ENCODE measurements at regions not wholly inside any gene's neighbourhood (a gene's known extent, or its start where the extent isn't known, plus 50 kb on each side); places are given as distances from the start of the nearest gene placed in this dataset.

GRCh38 chr2:7102826-7103225 is 185.6 kb downstream of the RNF144A start:
- Histone ChIP-seq H3K36me3 (no peaks in the 10 kb centered on the region), H3K4me1 (no peaks in the 10 kb centered on the region), H3K27ac (no peak overlapping the region), H3K4me3 (no peak overlapping the region), H3K9me3 (no peaks in the 10 kb centered on the region), H3K27me3 (no peaks in the 10 kb centered on the region)
- WGBS, 2 donors (ENCODE audit: low coverage in 1 of 2), result 88 to 100% methylated on average over 4 of the region's 4 CpGs
- TF ChIP-seq POLR2AphosphoS5 (IDR thresholded peaks at IDR 0.05) (no peak), EP300 (IDR thresholded peaks at IDR 0.05; ENCODE audit: low read depth) (no peak), POLR2A (IDR thresholded peaks at IDR 0.05) (no peak), CTCF (IDR thresholded peaks at IDR 0.05) (no peak)
- intact Hi-C loops (cut with DNase I; ENCODE audit: low total_unique reads) (no loop called here), in situ Hi-C loops (cut with MboI; ENCODE audit: low pct_ligation_motif_present in 1 of 4, low pct_unique_long_range_greater_than_20kb in 1 of 4, low sequenced_read_pairs in 3 of 4) (no loop called here)
- DNase-seq, result no peak

- H3K9me3 ChIP-seq, result no peaks in the 10 kb centered on the region
- no peaks in the 10 kb centered on the region for H3K36me3 ChIP-seq
- intact Hi-C loops (cut with DNase I; ENCODE audit: low total_unique reads), result no loop called here
- DNase-seq, result no peak
- TF ChIP-seq CTCF (IDR thresholded peaks at IDR 0.05) (no peak), POLR2A (IDR thresholded peaks at IDR 0.05) (no peak), EP300 (IDR thresholded peaks at IDR 0.05; ENCODE audit: low read depth) (no peak), POLR2AphosphoS5 (IDR thresholded peaks at IDR 0.05) (no peak)
- H3K27ac ChIP-seq, result no peak overlapping the region
- in situ Hi-C loops (cut with MboI; ENCODE audit: low pct_ligation_motif_present in 1 of 4, low pct_unique_long_range_greater_than_20kb in 1 of 4, low sequenced_read_pairs in 3 of 4), result no loop called here
- no peak overlapping the region for H3K4me3 ChIP-seq
- 74 to 86% methylated on average over 4 to 13 of the region's 13 CpGs for WGBS, 2 donors (ENCODE audit: low coverage in 1 of 2)
- no peaks in the 10 kb centered on the region for H3K4me1 ChIP-seq
- no peaks in the 10 kb centered on the region for H3K27me3 ChIP-seq
Observed at GRCh38 chr2:7108792-7109532, 191.8 kb downstream of the RNF144A start.

- intact Hi-C loops (cut with DNase I; ENCODE audit: low total_unique reads), result no loop called here
- Histone ChIP-seq H3K4me1 (no peaks in the 10 kb centered on the region), H3K4me3 (no peak overlapping the region), H3K36me3 (no peaks in the 10 kb centered on the region), H3K27me3 (no peaks in the 10 kb centered on the region), H3K27ac (no peak overlapping the region), H3K9me3 (no peaks in the 10 kb centered on the region)
- in situ Hi-C loops (cut with MboI; ENCODE audit: low pct_ligation_motif_present in 1 of 4, low pct_unique_long_range_greater_than_20kb in 1 of 4, low sequenced_read_pairs in 3 of 4), result no loop called here
- DNase-seq, result no peak
- TF ChIP-seq POLR2AphosphoS5 (IDR thresholded peaks at IDR 0.05) (no peak), EP300 (IDR thresholded peaks at IDR 0.05; ENCODE audit: low read depth) (no peak), CTCF (IDR thresholded peaks at IDR 0.05) (no peak), POLR2A (IDR thresholded peaks at IDR 0.05) (no peak)
- WGBS, 2 donors (ENCODE audit: low coverage in 1 of 2), result 71% methylated on average over 6 of the region's 6 CpGs; no CpG with 5 or more reads in 1 of the 2 donors
Observed at GRCh38 chr2:7109533-7109885, 192.3 kb downstream of the RNF144A start.

GRCh38 chr2:7111626-7112025 is 194.4 kb downstream of the RNF144A start:
- DNase-seq, result no peak
- Histone ChIP-seq H3K9me3 (no peaks in the 10 kb centered on the region), H3K4me3 (no peak overlapping the region), H3K36me3 (no peaks in the 10 kb centered on the region), H3K27ac (no peak overlapping the region), H3K4me1 (no peaks in the 10 kb centered on the region), H3K27me3 (no peaks in the 10 kb centered on the region)
- TF ChIP-seq CTCF (IDR thresholded peaks at IDR 0.05), result no peak
- TF ChIP-seq EP300 (IDR thresholded peaks at IDR 0.05; ENCODE audit: low read depth), result no peak
- intact Hi-C loops (cut with DNase I; ENCODE audit: low total_unique reads), result no loop called here
- in situ Hi-C loops (cut with MboI; ENCODE audit: low pct_ligation_motif_present in 1 of 4, low pct_unique_long_range_greater_than_20kb in 1 of 4, low sequenced_read_pairs in 3 of 4), result no loop called here
